Peyer's patch (tissue), 4 donors: ENCODE measurements at regions not wholly inside any gene's neighbourhood (a gene's known extent, or its start where the extent isn't known, plus 50 kb on each side); places are given as distances from the start of the nearest gene placed in this dataset.

ENCODE experiments used
- DNase-seq, 3 donors: peaks; one replicate each; pipeline ENCODE4 v3.0.0-alpha.2; 2017 to 2019
- H3K27ac ChIP-seq, 4 donors: fragments of 200-600 bp; sonication (generic); one replicate each; pipeline ENCODE4 v1.5.1; 2016 to 2019
- H3K27me3 ChIP-seq, 2 donors: fragments of 200-600 bp; sonication (generic); one replicate each; pipeline ENCODE4 v1.5.1; 2019
- H3K36me3 ChIP-seq, 3 donors: fragments of 200-600 bp; sonication (generic); one replicate each; pipeline ENCODE4 v1.5.1; 2016 to 2019
- H3K4me1 ChIP-seq, 4 donors: fragments of 200-600 bp; sonication (generic); one replicate each; pipeline ENCODE4 v1.5.1; 2016 to 2019
- H3K4me3 ChIP-seq, 4 donors: fragments of 200-600 bp; sonication (generic); 1 replicate in 3 of 4; 2 replicates in 1 of 4; pipeline ENCODE4 v1.5.1; 2016 to 2019; ENCODE audit warnings: mild to moderate bottlenecking in 1 of 4
- H3K9me3 ChIP-seq, 4 donors: fragments of 200-600 bp; sonication (generic); one replicate each; pipeline ENCODE4 v1.5.1; 2016 to 2019; ENCODE audit warnings: mild to moderate bottlenecking in 1 of 4
- CTCF ChIP-seq, 6 experiments: fragments of 450-650 bp in 4 of 6; fragments of 200-600 bp in 2 of 6; sonication (generic) in 1 of 6; IDR thresholded peaks; one replicate each; pipeline ENCODE4 v1.5.1; 2017 to 2019; ENCODE audit warnings: antibody characterized with exemption in 6 of 6, mild to moderate bottlenecking in 3 of 6, moderate library complexity in 1 of 6
- POLR2A ChIP-seq, 2 donors: fragments of 450-650 bp; IDR thresholded peaks; one replicate each; pipeline ENCODE4 v1.5.1; 2017; ENCODE audit warnings: antibody characterized with exemption in 2 of 2, mild to moderate bottlenecking in 2 of 2, moderate library complexity in 2 of 2

DNA sequence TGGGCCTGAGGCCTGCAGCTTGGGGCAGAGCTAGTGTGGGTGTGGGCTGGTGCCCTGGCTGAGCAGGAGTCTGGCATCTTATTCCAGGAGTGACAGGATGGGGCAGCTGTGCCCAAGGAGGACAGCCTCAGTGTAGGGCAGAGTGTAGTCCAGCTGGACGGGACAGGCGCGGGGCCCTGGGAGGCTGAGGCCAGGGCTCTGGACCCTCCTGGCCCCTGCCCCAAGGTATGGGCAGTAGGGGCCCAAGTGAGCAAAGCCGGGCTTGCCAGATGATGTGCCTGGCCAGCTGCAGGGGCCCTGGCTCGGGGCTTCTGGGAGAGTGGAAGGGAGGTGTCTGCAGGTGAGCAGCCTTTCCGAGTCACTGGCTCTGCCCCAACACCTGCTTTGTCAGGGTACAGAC lies 1190.9 kb downstream of the BRD1 start:
- TF ChIP-seq CTCF (IDR thresholded peaks at IDR 0.05) (no peak), POLR2A (IDR thresholded peaks at IDR 0.05) (no peak)
- Histone ChIP-seq H3K9me3 (no peaks in the 10 kb centered on the region), H3K27me3 (no peaks in the 10 kb centered on the region)

DNA sequence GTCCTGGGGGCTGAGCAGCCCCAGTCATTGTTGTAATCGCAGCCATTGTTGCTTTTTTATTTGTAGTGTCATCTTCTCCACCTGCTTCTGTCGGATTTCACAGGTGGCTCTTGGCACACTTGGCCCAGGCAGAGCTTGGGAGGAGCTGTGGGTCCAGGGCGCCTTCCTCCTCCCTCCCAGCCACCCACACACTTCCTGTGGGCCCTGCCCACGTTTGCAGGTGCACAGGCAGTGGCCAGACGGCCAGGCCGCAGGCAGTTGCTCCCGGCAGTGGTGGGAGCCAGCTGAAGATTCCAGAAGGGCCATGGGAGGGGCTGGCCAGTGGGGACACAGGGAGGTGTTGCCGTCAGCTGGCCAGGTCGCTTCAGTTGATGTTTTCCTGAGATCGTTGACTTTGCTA lies 1191.9 kb downstream of the BRD1 start:
- no peak overlapping the region for H3K27ac ChIP-seq
- TF ChIP-seq CTCF (IDR thresholded peaks at IDR 0.05): no peak
- TF ChIP-seq POLR2A (IDR thresholded peaks at IDR 0.05): no peak
- H3K4me3 ChIP-seq: no peak overlapping the region
- H3K4me1 ChIP-seq: no peaks in the 10 kb centered on the region
- no peaks in the 10 kb centered on the region for H3K36me3 ChIP-seq
- H3K9me3 ChIP-seq: no peaks in the 10 kb centered on the region
- H3K27me3 ChIP-seq: no peaks in the 10 kb centered on the region
- DNase-seq: no peak

More for the DNA sequence above, 1190.9 kb downstream of the BRD1 start:
- DNase-seq: no peak
- no peaks in the 10 kb centered on the region for H3K4me1 ChIP-seq
- H3K27ac ChIP-seq: no peak overlapping the region
- no peaks in the 10 kb centered on the region for H3K36me3 ChIP-seq
- H3K4me3 ChIP-seq: no peak overlapping the region

DNA sequence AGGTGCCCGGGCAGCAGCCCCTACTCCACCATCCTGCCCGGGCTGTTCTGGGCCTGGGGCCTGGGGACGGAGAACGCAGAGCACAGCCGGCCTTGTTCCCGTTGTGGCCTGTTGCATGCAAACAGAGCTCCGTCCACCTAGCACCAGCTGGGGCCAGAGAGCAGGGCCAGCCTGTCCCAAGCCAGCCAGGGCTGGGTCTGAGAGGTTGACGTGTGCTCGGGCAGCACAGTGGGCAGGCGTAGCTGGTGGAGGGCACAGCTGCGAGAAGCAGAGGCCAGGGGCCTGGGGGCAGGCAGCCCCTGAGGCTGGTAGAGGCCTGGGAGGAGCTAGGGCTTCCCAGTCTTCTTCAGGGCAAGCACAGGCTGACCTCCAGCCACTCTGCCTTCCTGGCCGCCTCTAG lies 1192.6 kb downstream of the BRD1 start:
- H3K4me3 ChIP-seq: no peak overlapping the region
- TF ChIP-seq CTCF (IDR thresholded peaks at IDR 0.05) (no peak), POLR2A (IDR thresholded peaks at IDR 0.05) (no peak)
- no peaks in the 10 kb centered on the region for H3K36me3 ChIP-seq
- no peaks in the 10 kb centered on the region for H3K9me3 ChIP-seq
- no peaks in the 10 kb centered on the region for H3K27me3 ChIP-seq
- DNase-seq: no peak
- no peak overlapping the region for H3K27ac ChIP-seq
- H3K4me1 ChIP-seq: no peaks in the 10 kb centered on the region

DNA sequence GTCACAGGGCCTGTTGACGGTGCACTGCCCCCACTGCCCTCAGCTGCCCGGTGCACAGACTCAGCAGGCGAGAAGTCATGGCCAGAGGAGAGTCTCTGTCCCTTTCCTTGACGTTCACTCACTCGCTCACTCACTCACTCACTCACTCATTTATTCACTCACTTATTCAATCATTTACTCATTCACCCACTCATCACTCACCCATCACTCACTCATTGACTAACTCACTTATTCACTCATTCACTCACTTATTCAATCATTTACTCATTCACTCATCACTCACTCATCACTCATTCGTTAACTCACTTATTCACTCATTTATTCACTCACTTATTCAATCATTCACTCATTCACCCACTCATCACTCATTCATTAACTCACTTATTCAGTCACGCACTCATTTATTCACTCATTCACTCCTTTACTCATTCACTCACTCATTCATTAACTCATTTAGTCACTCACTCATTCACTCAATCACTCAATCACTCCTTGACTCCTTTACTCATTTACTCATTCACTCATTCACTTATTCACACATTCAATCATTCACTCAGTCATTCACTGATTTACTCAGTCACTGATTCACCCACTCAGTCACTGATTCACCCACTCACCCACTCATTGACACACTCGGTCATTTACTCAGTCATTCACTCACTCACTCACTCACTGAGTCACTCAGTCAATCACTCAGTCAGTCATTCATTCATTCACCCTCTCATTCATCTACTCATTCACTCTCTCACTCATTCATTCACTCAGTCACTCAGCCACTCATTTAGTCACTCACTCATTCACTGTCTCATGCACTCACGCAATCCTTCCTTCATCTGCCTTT lies 1193.5 kb downstream of the BRD1 start:
- DNase-seq: no peak
- H3K36me3 ChIP-seq: no peaks in the 10 kb centered on the region
- TF ChIP-seq POLR2A (IDR thresholded peaks at IDR 0.05) (no peak), CTCF (IDR thresholded peaks at IDR 0.05) (no peak)
- H3K9me3 ChIP-seq: no peaks in the 10 kb centered on the region
- no peak overlapping the region for H3K27ac ChIP-seq
- no peaks in the 10 kb centered on the region for H3K4me1 ChIP-seq
- H3K4me3 ChIP-seq: no peak overlapping the region
- no peaks in the 10 kb centered on the region for H3K27me3 ChIP-seq

- no peaks in the 10 kb centered on the region for H3K27me3 ChIP-seq
- H3K4me1 ChIP-seq: no peaks in the 10 kb centered on the region
- DNase-seq: no peak
- H3K36me3 ChIP-seq: no peaks in the 10 kb centered on the region
- TF ChIP-seq CTCF (IDR thresholded peaks at IDR 0.05) (no peak), POLR2A (IDR thresholded peaks at IDR 0.05) (no peak)
- H3K9me3 ChIP-seq: no peaks in the 10 kb centered on the region
- H3K27ac ChIP-seq: no peak overlapping the region
- no peak overlapping the region for H3K4me3 ChIP-seq
Measured at GRCh38 chr22:48632646-48633246, 1194.9 kb downstream of the BRD1 start.
